ENCODE measurements at regions not wholly inside any gene's neighbourhood (a gene's known extent, or its start where the extent isn't known, plus 50 kb on each side); places are given as distances from the start of the nearest gene placed in this dataset.

- TF ChIP-seq, protein P1, sequence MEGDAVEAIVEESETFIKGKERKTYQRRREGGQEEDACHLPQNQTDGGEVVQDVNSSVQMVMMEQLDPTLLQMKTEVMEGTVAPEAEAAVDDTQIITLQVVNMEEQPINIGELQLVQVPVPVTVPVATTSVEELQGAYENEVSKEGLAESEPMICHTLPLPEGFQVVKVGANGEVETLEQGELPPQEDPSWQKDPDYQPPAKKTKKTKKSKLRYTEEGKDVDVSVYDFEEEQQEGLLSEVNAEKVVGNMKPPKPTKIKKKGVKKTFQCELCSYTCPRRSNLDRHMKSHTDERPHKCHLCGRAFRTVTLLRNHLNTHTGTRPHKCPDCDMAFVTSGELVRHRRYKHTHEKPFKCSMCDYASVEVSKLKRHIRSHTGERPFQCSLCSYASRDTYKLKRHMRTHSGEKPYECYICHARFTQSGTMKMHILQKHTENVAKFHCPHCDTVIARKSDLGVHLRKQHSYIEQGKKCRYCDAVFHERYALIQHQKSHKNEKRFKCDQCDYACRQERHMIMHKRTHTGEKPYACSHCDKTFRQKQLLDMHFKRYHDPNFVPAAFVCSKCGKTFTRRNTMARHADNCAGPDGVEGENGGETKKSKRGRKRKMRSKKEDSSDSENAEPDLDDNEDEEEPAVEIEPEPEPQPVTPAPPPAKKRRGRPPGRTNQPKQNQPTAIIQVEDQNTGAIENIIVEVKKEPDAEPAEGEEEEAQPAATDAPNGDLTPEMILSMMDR (conservative IDR thresholded peaks at IDR 0.05; ENCODE audit: low read depth, low read length), result no peak
- no peak for TF ChIP-seq SMC3 (IDR thresholded peaks at IDR 0.05; ENCODE audit: low read depth, low read length)
- no peak for TF ChIP-seq MAZ (IDR thresholded peaks at IDR 0.05; ENCODE audit: borderline replicate concordance, low read depth, low read length)
- no peak for TF ChIP-seq CEBPB (IDR thresholded peaks at IDR 0.05; ENCODE audit: low read depth, low read length)
- no peak for TF ChIP-seq USF2 (IDR thresholded peaks at IDR 0.05; ENCODE audit: low read depth, low read length)
- TF ChIP-seq BHLHE40 (IDR thresholded peaks at IDR 0.05; ENCODE audit: low read depth, low read length), result no peak
- no peak for TF ChIP-seq RCOR1 (IDR thresholded peaks at IDR 0.05; ENCODE audit: insufficient replicate concordance, low read length)
- no peak for TF ChIP-seq POLR2A (IDR thresholded peaks at IDR 0.05; ENCODE audit: low read depth, low read length)
- no peak for TF ChIP-seq RFX5 (IDR thresholded peaks at IDR 0.05; ENCODE audit: low read depth, low read length)
- TF ChIP-seq RAD21 (IDR thresholded peaks at IDR 0.05; ENCODE audit: low read length), result no peak
- TF ChIP-seq, protein P2, sequence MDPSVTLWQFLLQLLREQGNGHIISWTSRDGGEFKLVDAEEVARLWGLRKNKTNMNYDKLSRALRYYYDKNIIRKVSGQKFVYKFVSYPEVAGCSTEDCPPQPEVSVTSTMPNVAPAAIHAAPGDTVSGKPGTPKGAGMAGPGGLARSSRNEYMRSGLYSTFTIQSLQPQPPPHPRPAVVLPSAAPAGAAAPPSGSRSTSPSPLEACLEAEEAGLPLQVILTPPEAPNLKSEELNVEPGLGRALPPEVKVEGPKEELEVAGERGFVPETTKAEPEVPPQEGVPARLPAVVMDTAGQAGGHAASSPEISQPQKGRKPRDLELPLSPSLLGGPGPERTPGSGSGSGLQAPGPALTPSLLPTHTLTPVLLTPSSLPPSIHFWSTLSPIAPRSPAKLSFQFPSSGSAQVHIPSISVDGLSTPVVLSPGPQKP (IDR thresholded peaks at IDR 0.05; ENCODE audit: borderline replicate concordance, low read depth, low read length), result no peak
- no peak for TF ChIP-seq MAFK (IDR thresholded peaks at IDR 0.05; ENCODE audit: low read depth, low read length)
Observed at GRCh38 chr1:114289824-114290223, 136.2 kb upstream of the SYT6 start.

All from IMR-90 (cell line).